Smooth muscle cell (in vitro differentiated cells): ENCODE measurements at regions not wholly inside any gene's neighbourhood (a gene's known extent, or its start where the extent isn't known, plus 50 kb on each side); places are given as distances from the start of the nearest gene placed in this dataset.

Source experiments
- DNase-seq: peaks from one replicate; lab custom pipeline; 2025; ENCODE audit not compliant: unreplicated experiment; lab: John Stamatoyannopoulos, UW
- H2AFZ ChIP-seq: fragments of 200-600 bp; sonication (generic); 2 replicates; pipeline ENCODE4 v1.6.0; 2016; ENCODE audit warnings: antibody characterized with exemption, low read depth, mild to moderate bottlenecking
- H3F3A ChIP-seq: fragments of 200-600 bp; sonication (generic); 2 replicates; pipeline ENCODE4 v1.6.0; 2017; ENCODE audit warnings: antibody characterized with exemption, low read depth
- H3K27ac ChIP-seq: fragments of 200-600 bp; sonication (generic); 2 replicates; pipeline ENCODE4 v1.5.1; 2016; ENCODE audit warnings: low read depth, mild to moderate bottlenecking
- H3K27me3 ChIP-seq: fragments of 200-600 bp; sonication (generic); 2 replicates; pipeline ENCODE4 v1.6.1; 2016; ENCODE audit warnings: low read depth, mild to moderate bottlenecking
- H3K36me3 ChIP-seq: fragments of 200-600 bp; sonication (generic); 2 replicates; pipeline ENCODE4 v1.5.1; 2016; ENCODE audit warnings: low read depth
- H3K4me1 ChIP-seq: fragments of 200-600 bp; sonication (generic); 2 replicates; pipeline ENCODE4 v1.5.1; 2016; ENCODE audit warnings: low read depth
- H3K4me2 ChIP-seq: fragments of 200-600 bp; sonication (generic); 2 replicates; pipeline ENCODE4 v1.6.0; 2016; ENCODE audit warnings: mild to moderate bottlenecking
- H3K4me3 ChIP-seq: fragments of 200-600 bp; sonication (generic); 2 replicates; pipeline ENCODE4 v1.5.1; 2016; ENCODE audit warnings: mild to moderate bottlenecking
- H3K79me2 ChIP-seq: fragments of 200-600 bp; sonication (generic); 2 replicates; pipeline ENCODE4 v1.6.0; 2016; ENCODE audit warnings: low read depth, mild to moderate bottlenecking
- H3K9ac ChIP-seq: fragments of 200-600 bp; sonication (generic); 2 replicates; pipeline ENCODE4 v1.6.0; 2016; ENCODE audit warnings: low read depth
- H3K9me3 ChIP-seq: fragments of 200-600 bp; sonication (generic); replicated peaks from 2 replicates; pipeline ENCODE4 v1.5.1; 2016; ENCODE audit warnings: low read depth
- H4K20me1 ChIP-seq: fragments of 200-600 bp; sonication (generic); 2 replicates; pipeline ENCODE4 v1.6.0; 2016; ENCODE audit warnings: low read depth
- WGBS: methylation state at CpG from one replicate; pipeline ENCODE4 v1.1.7; 2016; ENCODE audit warnings: low lambda C conversion rate; 5-methylcytosine and 5-hydroxymethylcytosine counted together
- TF ChIP-seq, protein P1 (sequence below): fragments of 200-600 bp; sonication (generic); IDR thresholded peaks from 2 replicates; pipeline ENCODE4 v1.5.1; 2017; ENCODE audit warnings: borderline replicate concordance, mild to moderate bottlenecking, antibody characterized with exemption; ENCODE audit not compliant: insufficient read depth, poor library complexity, severe bottlenecking

DNA sequence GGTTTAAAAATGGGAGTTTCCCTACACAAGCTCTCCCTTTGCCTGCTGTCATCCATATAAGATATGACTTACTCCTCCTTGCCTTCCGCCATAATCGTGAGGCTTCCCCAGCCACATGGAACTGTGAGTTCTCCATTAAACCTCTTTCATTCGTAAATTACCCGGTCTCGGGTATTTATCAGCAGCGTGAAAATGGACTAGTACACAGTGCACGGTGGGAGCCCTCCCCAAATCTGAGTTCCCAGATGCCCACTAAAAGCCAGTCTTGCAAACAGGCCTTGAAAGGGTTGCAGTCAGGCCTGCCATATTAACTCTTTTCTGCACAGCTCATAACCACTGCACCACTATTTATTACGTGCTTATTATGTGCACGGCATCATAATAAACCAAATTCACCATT lies 400.9 kb downstream of the PRDM2 start:
- DNase-seq, result no peak
- no peaks in the 10 kb centered on the region for H3K79me2 ChIP-seq
- H2AFZ ChIP-seq, result no peak overlapping the region
- no peaks in the 10 kb centered on the region for H4K20me1 ChIP-seq
- no peak overlapping the region for H3K27ac ChIP-seq
- no peak overlapping the region for H3K4me2 ChIP-seq
- TF ChIP-seq, protein P1, sequence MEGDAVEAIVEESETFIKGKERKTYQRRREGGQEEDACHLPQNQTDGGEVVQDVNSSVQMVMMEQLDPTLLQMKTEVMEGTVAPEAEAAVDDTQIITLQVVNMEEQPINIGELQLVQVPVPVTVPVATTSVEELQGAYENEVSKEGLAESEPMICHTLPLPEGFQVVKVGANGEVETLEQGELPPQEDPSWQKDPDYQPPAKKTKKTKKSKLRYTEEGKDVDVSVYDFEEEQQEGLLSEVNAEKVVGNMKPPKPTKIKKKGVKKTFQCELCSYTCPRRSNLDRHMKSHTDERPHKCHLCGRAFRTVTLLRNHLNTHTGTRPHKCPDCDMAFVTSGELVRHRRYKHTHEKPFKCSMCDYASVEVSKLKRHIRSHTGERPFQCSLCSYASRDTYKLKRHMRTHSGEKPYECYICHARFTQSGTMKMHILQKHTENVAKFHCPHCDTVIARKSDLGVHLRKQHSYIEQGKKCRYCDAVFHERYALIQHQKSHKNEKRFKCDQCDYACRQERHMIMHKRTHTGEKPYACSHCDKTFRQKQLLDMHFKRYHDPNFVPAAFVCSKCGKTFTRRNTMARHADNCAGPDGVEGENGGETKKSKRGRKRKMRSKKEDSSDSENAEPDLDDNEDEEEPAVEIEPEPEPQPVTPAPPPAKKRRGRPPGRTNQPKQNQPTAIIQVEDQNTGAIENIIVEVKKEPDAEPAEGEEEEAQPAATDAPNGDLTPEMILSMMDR, result no peak
- no peaks in the 10 kb centered on the region for H3F3A ChIP-seq
- peaks cover 6% of the 10 kb centered on the region for H3K27me3 ChIP-seq
- H3K4me3 ChIP-seq, result no peak overlapping the region
- no peaks in the 10 kb centered on the region for H3K4me1 ChIP-seq
- H3K9me3 ChIP-seq, result no peaks in the 10 kb centered on the region
- H3K9ac ChIP-seq, result no peak overlapping the region
- 87% methylated on average over 9 of the region's 9 CpGs for WGBS
- no peaks in the 10 kb centered on the region for H3K36me3 ChIP-seq

DNA sequence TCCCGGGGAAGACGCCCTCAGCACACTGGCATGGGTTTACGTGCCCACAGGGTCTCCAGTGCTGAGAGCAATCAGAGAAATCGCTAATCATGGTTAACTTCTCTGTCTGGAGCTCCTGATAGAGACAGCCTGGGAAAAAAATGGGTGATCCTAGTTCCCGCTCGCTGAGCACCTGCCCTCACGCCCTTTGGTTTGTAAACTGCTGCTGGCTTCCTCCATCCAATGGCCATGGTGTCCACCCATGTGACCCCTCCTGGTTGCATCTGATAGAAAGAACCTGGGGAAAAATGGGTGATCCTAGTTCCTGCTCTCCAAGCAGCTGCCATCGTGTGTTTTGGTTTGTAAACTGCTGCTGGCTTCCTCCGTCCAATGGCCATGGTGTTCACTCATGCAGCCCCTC lies 402.2 kb downstream of the PRDM2 start:
- Histone ChIP-seq H3K4me3 (no peak overlapping the region), H3F3A (no peaks in the 10 kb centered on the region), H3K4me1 (no peaks in the 10 kb centered on the region), H3K27ac (no peak overlapping the region), H3K79me2 (no peaks in the 10 kb centered on the region), H3K9ac (no peak overlapping the region), H3K27me3 (no peaks in the 10 kb centered on the region), H3K36me3 (no peaks in the 10 kb centered on the region), H2AFZ (no peak overlapping the region), H3K4me2 (no peak overlapping the region), H3K9me3 (no peaks in the 10 kb centered on the region), H4K20me1 (no peaks in the 10 kb centered on the region)
- TF ChIP-seq, protein P1, result no peak
- no peak for DNase-seq
- 93% methylated on average over 9 of the region's 9 CpGs for WGBS

DNA sequence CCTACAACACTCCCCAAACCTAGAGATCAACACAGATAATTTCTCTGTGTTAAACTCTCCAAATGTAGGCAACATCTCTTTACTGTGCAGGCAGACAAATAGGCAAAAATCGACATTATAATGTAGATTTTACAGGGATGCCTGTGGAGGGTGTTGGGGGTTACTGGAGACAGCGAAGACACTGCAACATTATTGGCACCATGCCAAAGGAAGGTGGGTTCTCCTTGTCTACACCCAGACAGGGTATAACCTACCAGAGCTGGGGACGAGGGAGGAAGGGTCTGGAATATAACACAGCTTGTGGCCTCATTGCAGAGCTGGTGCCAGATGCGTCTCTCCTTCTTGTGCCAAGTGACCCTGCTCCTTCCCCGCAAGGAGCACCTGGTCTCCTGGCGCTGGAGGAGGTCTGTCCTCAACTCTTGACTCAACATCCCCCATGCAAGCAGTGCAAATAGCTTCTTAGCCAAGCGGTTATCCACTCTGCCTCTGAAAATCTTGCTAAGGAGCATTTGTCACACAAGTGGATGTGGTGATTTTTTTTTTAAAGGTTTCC lies 404.0 kb downstream of the PRDM2 start:
- no peak for DNase-seq

DNA sequence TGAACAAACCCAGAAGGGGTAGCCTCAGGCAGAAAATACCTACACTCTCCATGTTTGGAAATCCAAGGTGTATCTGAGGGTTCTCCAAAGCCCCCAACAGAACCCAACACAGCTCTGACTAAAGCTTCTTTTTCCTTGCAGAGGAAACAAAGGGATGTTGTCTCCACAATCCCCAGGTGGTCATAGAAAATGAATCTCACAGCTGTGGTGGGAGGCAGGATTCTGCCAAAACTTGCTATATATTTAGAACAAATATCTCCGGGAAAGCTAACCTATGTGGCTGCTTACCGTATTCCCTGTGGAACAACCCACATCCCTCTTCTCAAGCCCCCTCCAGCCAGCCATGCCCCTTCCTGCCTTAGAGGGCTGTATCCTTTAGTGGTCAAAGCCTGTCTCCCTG lies 406.1 kb downstream of the PRDM2 start:
- H3K9ac ChIP-seq, result no peak overlapping the region
- no peaks in the 10 kb centered on the region for H3K4me1 ChIP-seq
- no peak overlapping the region for H3K4me2 ChIP-seq
- H3K27ac ChIP-seq, result no peak overlapping the region
- no peak for DNase-seq
- H3K9me3 ChIP-seq, result no peaks in the 10 kb centered on the region
- no peaks in the 10 kb centered on the region for H4K20me1 ChIP-seq
- H3K36me3 ChIP-seq, result no peaks in the 10 kb centered on the region
- TF ChIP-seq, protein P1, result no peak
- no peaks in the 10 kb centered on the region for H3F3A ChIP-seq
- 82% methylated on average over 2 of the region's 2 CpGs for WGBS
- H2AFZ ChIP-seq, result no peak overlapping the region
- peaks cover 6% of the 10 kb centered on the region for H3K27me3 ChIP-seq
- H3K79me2 ChIP-seq, result no peaks in the 10 kb centered on the region
- H3K4me3 ChIP-seq, result no peak overlapping the region

More for the DNA sequence above, 404.0 kb downstream of the PRDM2 start:
- no peak overlapping the region for H3K27ac ChIP-seq
- H3K27me3 ChIP-seq, result peaks cover 6% of the 10 kb centered on the region
- TF ChIP-seq, protein P1, result no peak
- no peak overlapping the region for H3K4me2 ChIP-seq
- H3K79me2 ChIP-seq, result no peaks in the 10 kb centered on the region
- no peaks in the 10 kb centered on the region for H3F3A ChIP-seq
- WGBS, result 89% methylated on average over 7 of the region's 7 CpGs
- no peaks in the 10 kb centered on the region for H4K20me1 ChIP-seq
- H2AFZ ChIP-seq, result no peak overlapping the region
- H3K36me3 ChIP-seq, result no peaks in the 10 kb centered on the region
- H3K4me3 ChIP-seq, result no peak overlapping the region
- H3K9ac ChIP-seq, result no peak overlapping the region
- H3K9me3 ChIP-seq, result no peaks in the 10 kb centered on the region
- no peaks in the 10 kb centered on the region for H3K4me1 ChIP-seq
